Kidney epithelial cell (primary cell): ENCODE measurements at regions not wholly inside any gene's neighbourhood (a gene's known extent, or its start where the extent isn't known, plus 50 kb on each side); places are given as distances from the start of the nearest gene placed in this dataset.

Experiments
- DNase-seq: peaks from one replicate; pipeline ENCODE4 v3.0.0-alpha.2; 2010; ENCODE audit warnings: low read depth
- H3K27me3 ChIP-seq: 2 replicates; pipeline ENCODE4 v1.6.0; 2011; ENCODE audit warnings: low read length; ENCODE audit not compliant: control insufficient read depth, insufficient read depth
- H3K36me3 ChIP-seq: 2 replicates; pipeline ENCODE4 v1.5.1; 2011; ENCODE audit warnings: low read length; ENCODE audit not compliant: control insufficient read depth, insufficient read depth
- H3K4me3 ChIP-seq: 2 replicates; pipeline ENCODE4 v1.5.1; 2011; ENCODE audit warnings: low read depth, mild to moderate bottlenecking, control low read depth, low read length
- CTCF ChIP-seq: IDR thresholded peaks from 2 replicates; pipeline ENCODE4 v1.5.1; 2011; ENCODE audit warnings: mild to moderate bottlenecking, moderate library complexity, low read length, control low read depth, inconsistent platforms; ENCODE audit not compliant: insufficient read depth, poor library complexity, severe bottlenecking

- H3K4me3 ChIP-seq: no peak overlapping the region
- no peaks in the 10 kb centered on the region for H3K27me3 ChIP-seq
- TF ChIP-seq CTCF: no peak
- no peak for DNase-seq
- H3K36me3 ChIP-seq: no peaks in the 10 kb centered on the region
Observed at GRCh38 chr3:86178095-86178494, 812.9 kb downstream of the VGLL3 start.

- Histone ChIP-seq H3K36me3 (no peaks in the 10 kb centered on the region), H3K27me3 (no peaks in the 10 kb centered on the region)
- TF ChIP-seq CTCF: no peak
Observed at GRCh38 chr3:86176445-86176784, 814.5 kb downstream of the VGLL3 start.

GRCh38 chr3:86175593-86176444, 815.1 kb downstream of the VGLL3 start:
- no peak overlapping the region for H3K4me3 ChIP-seq
- TF ChIP-seq CTCF: no peak
- no peaks in the 10 kb centered on the region for H3K36me3 ChIP-seq
- DNase-seq: no peak
- no peaks in the 10 kb centered on the region for H3K27me3 ChIP-seq

More at GRCh38 chr3:86176445-86176784, 814.5 kb downstream of the VGLL3 start:
- DNase-seq: no peak
- no peak overlapping the region for H3K4me3 ChIP-seq

GRCh38 chr3:86175051-86175536, 815.9 kb downstream of the VGLL3 start:
- no peak overlapping the region for H3K4me3 ChIP-seq
- H3K36me3 ChIP-seq: no peaks in the 10 kb centered on the region
- DNase-seq: no peak
- no peak for TF ChIP-seq CTCF
- H3K27me3 ChIP-seq: no peaks in the 10 kb centered on the region

- no peak for TF ChIP-seq CTCF
- no peaks in the 10 kb centered on the region for H3K27me3 ChIP-seq
- DNase-seq: no peak
- no peak overlapping the region for H3K4me3 ChIP-seq
- H3K36me3 ChIP-seq: no peaks in the 10 kb centered on the region
Observed at GRCh38 chr3:86173401-86173800, 817.5 kb downstream of the VGLL3 start.

- Histone ChIP-seq H3K36me3 (no peaks in the 10 kb centered on the region), H3K4me3 (no peak overlapping the region), H3K27me3 (no peaks in the 10 kb centered on the region)
- DNase-seq: no peak
- no peak for TF ChIP-seq CTCF
Observed at GRCh38 chr3:86168512-86168911, 822.4 kb downstream of the VGLL3 start.
